WERI-Rb-1 (cell line): ENCODE measurements at regions not wholly inside any gene's neighbourhood (a gene's known extent, or its start where the extent isn't known, plus 50 kb on each side); places are given as distances from the start of the nearest gene placed in this dataset.
"Not testable (repeated sequence)": the region's sequence is repeated elsewhere in the genome, so short reads cannot be mapped to it uniquely, and the experiment has no call there.

ENCODE experiments used
- DNase-seq: peaks from one replicate; pipeline ENCODE4 v3.0.0-alpha.2; 2020
- H3K27ac ChIP-seq: fragments of 250-450 bp; sonication (Bioruptor Pico); 2 replicates; pipeline ENCODE4 v1.5.1; 2020; ENCODE audit warnings: mild to moderate bottlenecking, moderate library complexity
- H3K27me3 ChIP-seq: fragments of 250-450 bp; sonication (Bioruptor Pico); 2 replicates; pipeline ENCODE4 v1.5.1; 2021; ENCODE audit warnings: mild to moderate bottlenecking, low read depth, moderate library complexity; ENCODE audit not compliant: insufficient read depth, severe bottlenecking
- H3K36me3 ChIP-seq: fragments of 250-450 bp; sonication (Bioruptor Pico); 2 replicates; pipeline ENCODE4 v1.5.1; 2020; ENCODE audit warnings: mild to moderate bottlenecking, moderate library complexity
- H3K4me3 ChIP-seq: 2 replicates; pipeline ENCODE4 v1.5.1; 2011; ENCODE audit warnings: low read depth, mild to moderate bottlenecking, control low read depth, low read length
- H3K9me3 ChIP-seq: fragments of 250-450 bp; sonication (Bioruptor Pico); 2 replicates; pipeline ENCODE4 v1.5.1; 2021; ENCODE audit warnings: mild to moderate bottlenecking, moderate library complexity; ENCODE audit not compliant: severe bottlenecking
- CTCF ChIP-seq: IDR thresholded peaks from 2 replicates; pipeline ENCODE4 v1.5.1; 2011; ENCODE audit warnings: low read depth, mild to moderate bottlenecking, control low read depth, inconsistent platforms, low read length

DNA sequence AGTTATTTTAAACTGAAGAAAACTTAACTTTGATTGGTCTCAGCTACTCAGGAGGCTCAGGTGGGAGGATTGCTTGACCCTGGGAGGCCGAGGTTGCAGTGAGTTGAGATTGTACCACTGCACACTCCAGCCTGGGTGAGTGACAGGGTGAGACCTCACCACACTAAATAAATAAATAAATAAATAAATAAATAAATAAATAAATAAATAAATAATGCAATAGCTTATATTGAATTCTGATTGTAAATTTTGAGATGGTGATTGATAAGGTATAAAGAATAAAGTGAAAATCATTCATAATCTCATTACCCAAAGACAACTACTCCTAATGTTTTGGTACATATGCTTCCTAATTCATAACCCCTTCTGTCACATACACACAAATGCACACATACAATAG, 58.1 kb downstream of the TUBA3C start:
- H3K27ac ChIP-seq, result no peak overlapping the region
- H3K9me3 ChIP-seq, result no peaks in the 10 kb centered on the region
- TF ChIP-seq CTCF, result no peak
- H3K36me3 ChIP-seq, result no peaks in the 10 kb centered on the region
- peaks cover 82% of the 10 kb centered on the region for H3K27me3 ChIP-seq
- no peak overlapping the region for H3K4me3 ChIP-seq
- DNase-seq, result no peak

- H3K27me3 ChIP-seq, result peaks cover 86% of the 10 kb centered on the region
- H3K36me3 ChIP-seq, result no peaks in the 10 kb centered on the region
- no peak overlapping the region for H3K27ac ChIP-seq
- H3K4me3 ChIP-seq, result no peak overlapping the region
- H3K9me3 ChIP-seq, result peaks cover 5% of the 10 kb centered on the region
- no peak for TF ChIP-seq CTCF
- DNase-seq, result no peak
These were observed 63.5 kb downstream of the TUBA3C start for GRCh38 chr13:19117913-19118739.

DNA sequence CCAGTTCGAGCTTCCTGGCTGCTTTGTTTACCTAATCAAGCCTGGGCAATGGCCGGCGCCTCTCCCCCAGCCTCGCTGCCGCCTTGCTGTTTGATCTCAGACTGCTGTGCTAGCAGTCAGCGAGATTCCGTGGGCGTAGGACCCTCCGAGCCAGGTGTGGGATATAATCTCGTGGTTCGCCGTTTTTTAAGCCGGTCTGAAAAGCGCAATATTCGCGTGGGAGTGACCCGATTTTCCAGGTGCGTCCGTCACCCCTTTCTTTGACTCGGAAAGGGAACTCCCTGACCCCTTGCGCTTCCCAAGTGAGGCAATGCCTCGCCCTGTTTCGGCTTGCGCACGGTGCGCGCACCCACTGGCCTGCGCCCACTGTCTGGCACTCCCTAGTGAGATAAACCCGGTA, 72.4 kb downstream of the TUBA3C start:
- not testable (repeated sequence) for DNase-seq, H3K9me3 ChIP-seq, H3K36me3 ChIP-seq, H3K4me3 ChIP-seq, H3K27ac ChIP-seq
- H3K27me3 ChIP-seq, result peaks cover 66% of the 10 kb centered on the region

- DNase-seq, result no peak
- TF ChIP-seq CTCF, result no peak
- Histone ChIP-seq H3K36me3 (no peaks in the 10 kb centered on the region), H3K4me3 (no peak overlapping the region), H3K27ac (no peak overlapping the region), H3K27me3 (peaks cover 61% of the 10 kb centered on the region), H3K9me3 (peaks cover 2% of the 10 kb centered on the region)
These were observed 78.5 kb downstream of the TUBA3C start for GRCh38 chr13:19103140-19103539.

- no peak for DNase-seq
- H3K9me3 ChIP-seq, result no peaks in the 10 kb centered on the region
- H3K27me3 ChIP-seq, result peaks cover 92% of the 10 kb centered on the region
- H3K27ac ChIP-seq, result no peak overlapping the region
- TF ChIP-seq CTCF, result no peak
- H3K4me3 ChIP-seq, result no peak overlapping the region
- H3K36me3 ChIP-seq, result no peaks in the 10 kb centered on the region
These were observed 88.3 kb downstream of the TUBA3C start for GRCh38 chr13:19093369-19093768.

DNA sequence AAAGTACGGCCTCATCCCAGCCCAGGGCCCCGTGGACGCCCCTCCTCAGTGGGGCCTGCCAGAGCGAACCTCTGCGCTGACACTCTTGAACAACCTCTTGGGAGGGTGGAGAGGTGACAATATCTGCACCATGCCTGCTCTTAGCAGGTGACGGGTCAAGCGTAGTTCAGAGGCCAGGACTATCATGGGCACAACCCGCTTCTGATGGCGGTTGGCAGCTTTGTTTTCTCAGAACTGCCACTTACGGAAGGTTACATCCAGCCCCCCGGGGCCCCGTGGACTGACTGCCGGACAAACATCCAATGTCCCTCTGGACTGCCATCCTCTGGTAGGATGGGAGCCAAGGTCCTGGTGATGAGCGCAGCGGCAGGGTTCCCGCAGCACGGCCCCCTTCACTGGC, 91.1 kb downstream of the TUBA3C start:
- Histone ChIP-seq H3K9me3 (no peaks in the 10 kb centered on the region), H3K36me3 (no peaks in the 10 kb centered on the region)

More for the DNA sequence above, 91.1 kb downstream of the TUBA3C start:
- H3K4me3 ChIP-seq, result no peak overlapping the region
- TF ChIP-seq CTCF, result no peak
- DNase-seq, result no peak
- peaks cover 90% of the 10 kb centered on the region for H3K27me3 ChIP-seq
- H3K27ac ChIP-seq, result no peak overlapping the region
